ENCODE measurements at regions not wholly inside any gene's neighbourhood (a gene's known extent, or its start where the extent isn't known, plus 50 kb on each side); places are given as distances from the start of the nearest gene placed in this dataset.

GRCh38 chr18:1511619-1512311 is 607.1 kb downstream of the ADCYAP1 start:
- TF ChIP-seq GATA3 (IDR thresholded peaks at IDR 0.05; ENCODE audit: low read depth, low read length) (no peak), GATA2 (IDR thresholded peaks at IDR 0.05; ENCODE audit: low read depth, low read length) (no peak)
